DND-41 (cell line): ENCODE measurements at regions not wholly inside any gene's neighbourhood (a gene's known extent, or its start where the extent isn't known, plus 50 kb on each side); places are given as distances from the start of the nearest gene placed in this dataset.

Source experiments
- ATAC-seq: fragments of 200-7000 bp; cut with Tn5 transposase; 3 replicates; pipeline ENCODE4 v1.9.1; 2021; ENCODE audit warnings: low read depth; ENCODE audit not compliant: insufficient read depth
- DNase-seq: peaks from one replicate; pipeline ENCODE4 v3.0.0-alpha.2; 2020
- H2AFZ ChIP-seq: 2 replicates; pipeline ENCODE4 v1.6.0; 2012; ENCODE audit warnings: low read depth, low read length
- H3K27ac ChIP-seq: 2 replicates; pipeline ENCODE4 v1.5.1; 2012; ENCODE audit warnings: low read length, inconsistent platforms
- H3K27me3 ChIP-seq: fragments of 200-600 bp; sonication (generic); 2 replicates; pipeline ENCODE4 v1.6.0; 2012; ENCODE audit warnings: low read length, mild to moderate bottlenecking, inconsistent platforms; ENCODE audit not compliant: insufficient read depth, poor library complexity
- H3K36me3 ChIP-seq: 2 replicates; pipeline ENCODE4 v1.5.1; 2012; ENCODE audit warnings: low read length, inconsistent platforms; ENCODE audit not compliant: insufficient read depth
- H3K4me1 ChIP-seq: 2 replicates; pipeline ENCODE4 v1.5.1; 2012; ENCODE audit warnings: mild to moderate bottlenecking, low read length; ENCODE audit not compliant: insufficient read depth
- H3K4me2 ChIP-seq: 2 replicates; pipeline ENCODE4 v1.6.0; 2012; ENCODE audit warnings: mild to moderate bottlenecking, moderate library complexity, low read length, inconsistent platforms; ENCODE audit not compliant: insufficient read depth
- H3K4me3 ChIP-seq, 2 experiments: fragments of 200-600 bp in 1 of 2; shearing (Covaris generic) in 1 of 2; 2 replicates each; pipeline ENCODE4 v1.5.1; 2012 to 2016; ENCODE audit warnings: inconsistent platforms in 2 of 2, low read length in 2 of 2, mild to moderate bottlenecking in 2 of 2, low read depth in 1 of 2, moderate library complexity in 1 of 2
- H3K79me2 ChIP-seq: 2 replicates; pipeline ENCODE4 v1.6.0; 2012; ENCODE audit warnings: low read length, inconsistent platforms; ENCODE audit not compliant: insufficient read depth
- H3K9ac ChIP-seq: 2 replicates; pipeline ENCODE4 v1.6.0; 2012; ENCODE audit warnings: low read depth, mild to moderate bottlenecking, inconsistent platforms, low read length, moderate library complexity
- H3K9me3 ChIP-seq: 2 replicates; pipeline ENCODE4 v1.5.1; 2012; ENCODE audit warnings: low read length, moderate library complexity, mild to moderate bottlenecking, inconsistent platforms; ENCODE audit not compliant: insufficient read depth, severe bottlenecking
- H4K20me1 ChIP-seq: 2 replicates; pipeline ENCODE4 v1.6.0; 2012; ENCODE audit warnings: low read length; ENCODE audit not compliant: insufficient read depth
- EZH2 ChIP-seq: IDR thresholded peaks from 3 replicates; pipeline ENCODE4 v1.6.1; 2012; ENCODE audit warnings: borderline replicate concordance, low read depth, mild to moderate bottlenecking, moderate library complexity, low read length, inconsistent platforms; ENCODE audit not compliant: severe bottlenecking
- TF ChIP-seq, protein P1 (sequence below): IDR thresholded peaks from 2 replicates; pipeline ENCODE4 v1.5.1; 2012; ENCODE audit warnings: borderline replicate concordance, low read length, moderate library complexity, mild to moderate bottlenecking; ENCODE audit not compliant: poor library complexity, severe bottlenecking; ENCODE audit errors: extremely low read depth

DNA sequence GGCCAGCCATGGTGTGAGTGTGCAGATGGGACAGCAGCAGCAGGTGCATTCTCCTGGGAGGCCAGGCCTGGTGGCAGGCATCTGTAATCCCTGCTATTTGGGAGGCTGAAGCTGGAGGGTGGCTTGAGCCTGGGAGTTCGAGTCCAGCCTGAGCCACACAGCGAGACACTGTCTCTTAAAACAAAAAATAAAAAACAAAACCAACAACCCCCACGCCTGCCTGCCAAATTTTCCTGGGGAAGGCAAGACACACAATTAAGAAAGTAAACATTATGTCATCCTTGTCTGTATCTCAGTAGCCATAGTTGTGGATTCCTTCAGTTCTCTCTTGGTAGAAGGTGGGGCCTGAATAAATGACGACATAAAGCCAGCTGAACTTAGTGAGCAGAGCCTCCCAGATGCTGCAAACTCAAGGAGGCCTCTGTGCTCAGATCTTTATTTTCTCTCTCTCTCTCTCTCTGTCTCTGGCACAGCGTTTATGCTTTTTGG is 57.6 kb upstream of the CD34 start:
- no peaks in the 10 kb centered on the region for H3K9me3 ChIP-seq
- H3K4me2 ChIP-seq = no peak overlapping the region
- no peak overlapping the region for H3K4me3 ChIP-seq
- H4K20me1 ChIP-seq = no peaks in the 10 kb centered on the region
- TF ChIP-seq EZH2 = no peak
- TF ChIP-seq, protein P1, sequence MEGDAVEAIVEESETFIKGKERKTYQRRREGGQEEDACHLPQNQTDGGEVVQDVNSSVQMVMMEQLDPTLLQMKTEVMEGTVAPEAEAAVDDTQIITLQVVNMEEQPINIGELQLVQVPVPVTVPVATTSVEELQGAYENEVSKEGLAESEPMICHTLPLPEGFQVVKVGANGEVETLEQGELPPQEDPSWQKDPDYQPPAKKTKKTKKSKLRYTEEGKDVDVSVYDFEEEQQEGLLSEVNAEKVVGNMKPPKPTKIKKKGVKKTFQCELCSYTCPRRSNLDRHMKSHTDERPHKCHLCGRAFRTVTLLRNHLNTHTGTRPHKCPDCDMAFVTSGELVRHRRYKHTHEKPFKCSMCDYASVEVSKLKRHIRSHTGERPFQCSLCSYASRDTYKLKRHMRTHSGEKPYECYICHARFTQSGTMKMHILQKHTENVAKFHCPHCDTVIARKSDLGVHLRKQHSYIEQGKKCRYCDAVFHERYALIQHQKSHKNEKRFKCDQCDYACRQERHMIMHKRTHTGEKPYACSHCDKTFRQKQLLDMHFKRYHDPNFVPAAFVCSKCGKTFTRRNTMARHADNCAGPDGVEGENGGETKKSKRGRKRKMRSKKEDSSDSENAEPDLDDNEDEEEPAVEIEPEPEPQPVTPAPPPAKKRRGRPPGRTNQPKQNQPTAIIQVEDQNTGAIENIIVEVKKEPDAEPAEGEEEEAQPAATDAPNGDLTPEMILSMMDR = no peak
- no peaks in the 10 kb centered on the region for H3K79me2 ChIP-seq
- no peak for DNase-seq
- no peak overlapping the region for H3K27ac ChIP-seq
- no peak overlapping the region for H2AFZ ChIP-seq
- peaks cover 7% of the 10 kb centered on the region for H3K4me1 ChIP-seq
- ATAC-seq = no peak
- H3K36me3 ChIP-seq = no peaks in the 10 kb centered on the region
- peaks cover 19% of the 10 kb centered on the region for H3K27me3 ChIP-seq
- H3K9ac ChIP-seq = no peak overlapping the region

DNA sequence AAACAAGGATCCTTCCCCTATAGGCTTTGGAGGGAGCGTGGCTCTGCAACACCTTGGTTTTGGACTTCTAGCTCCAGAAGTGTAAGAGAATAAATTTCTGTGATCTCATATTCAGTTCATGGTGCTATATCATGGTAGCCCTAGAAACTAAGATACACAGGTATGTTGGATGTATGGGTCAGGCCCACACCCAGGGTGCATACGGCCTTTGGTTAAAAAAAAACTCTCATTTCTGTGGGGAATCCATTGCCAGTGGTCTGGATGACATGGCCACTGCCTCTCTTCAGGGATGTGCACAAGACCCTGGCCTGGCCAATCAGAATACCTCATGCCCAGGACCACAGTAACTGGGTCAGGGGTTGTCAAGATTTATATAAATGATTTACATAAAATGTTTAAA is 56.8 kb upstream of the CD34 start:
- no peak for ATAC-seq
- peaks cover 13% of the 10 kb centered on the region for H3K27me3 ChIP-seq
- no peak overlapping the region for H3K27ac ChIP-seq
- H2AFZ ChIP-seq = no peak overlapping the region
- H3K4me3 ChIP-seq = no peak overlapping the region
- H3K36me3 ChIP-seq = no peaks in the 10 kb centered on the region
- H3K4me2 ChIP-seq = no peak overlapping the region
- TF ChIP-seq, protein P1 = no peak
- H3K79me2 ChIP-seq = no peaks in the 10 kb centered on the region
- DNase-seq = no peak
- H3K4me1 ChIP-seq = peaks cover 16% of the 10 kb centered on the region
- H4K20me1 ChIP-seq = no peaks in the 10 kb centered on the region
- no peaks in the 10 kb centered on the region for H3K9me3 ChIP-seq
- no peak overlapping the region for H3K9ac ChIP-seq

DNA sequence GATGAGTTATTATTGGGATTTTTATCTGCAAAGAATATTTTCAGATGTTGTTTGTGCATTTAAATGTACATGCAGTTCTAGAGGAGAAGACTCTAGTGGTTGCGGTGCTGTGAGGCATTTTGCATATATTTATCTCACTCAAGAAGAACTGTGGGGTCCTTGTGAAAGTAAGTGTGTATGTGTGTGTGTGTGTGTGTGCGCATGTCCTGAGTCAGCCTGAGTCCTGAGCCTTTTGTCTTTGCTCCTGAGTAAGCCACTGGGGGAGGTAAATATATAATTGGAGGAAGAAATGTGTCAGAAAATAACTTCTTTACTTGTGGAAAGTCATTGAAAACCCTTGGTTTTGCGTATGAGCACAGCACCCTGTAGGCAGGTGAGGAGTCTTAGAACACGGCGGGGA is 55.6 kb upstream of the CD34 start:
- Histone ChIP-seq H3K27ac (no peak overlapping the region), H3K9ac (no peak overlapping the region), H3K36me3 (no peaks in the 10 kb centered on the region), H3K27me3 (peaks cover 3% of the 10 kb centered on the region), H4K20me1 (no peaks in the 10 kb centered on the region), H3K4me2 (no peak overlapping the region), H3K4me3 (no peak overlapping the region), H2AFZ (no peak overlapping the region), H3K79me2 (no peaks in the 10 kb centered on the region), H3K4me1 (peaks cover 16% of the 10 kb centered on the region), H3K9me3 (no peaks in the 10 kb centered on the region)
- DNase-seq (no peak), ATAC-seq (no peak)
- TF ChIP-seq EZH2 = no peak
- TF ChIP-seq, protein P1 = no peak
